Skeletal muscle satellite cell (primary cell): ENCODE measurements at regions not wholly inside any gene's neighbourhood (a gene's known extent, or its start where the extent isn't known, plus 50 kb on each side); places are given as distances from the start of the nearest gene placed in this dataset.

Experiments used
- H3K27me3 ChIP-seq: 2 replicates; pipeline ENCODE4 v1.7.0; 2013; ENCODE audit warnings: low read length; ENCODE audit not compliant: control insufficient read depth, insufficient read depth
- H3K36me3 ChIP-seq: 2 replicates; pipeline ENCODE4 v1.7.0; 2013; ENCODE audit warnings: mild to moderate bottlenecking, control low read depth, low read length; ENCODE audit not compliant: insufficient read depth
- H3K4me1 ChIP-seq: 2 replicates; pipeline ENCODE4 v1.7.0; 2013; ENCODE audit warnings: low read length; ENCODE audit not compliant: control insufficient read depth, insufficient read depth
- H3K4me2 ChIP-seq: 2 replicates; pipeline ENCODE4 v1.7.0; 2013; ENCODE audit warnings: mild to moderate bottlenecking, low read length
- H3K4me3 ChIP-seq: 2 replicates; pipeline ENCODE4 v1.7.0; 2013; ENCODE audit warnings: low read length
- H3K9ac ChIP-seq: 2 replicates; pipeline ENCODE4 v1.7.0; 2013; ENCODE audit warnings: mild to moderate bottlenecking, low read depth, low read length, moderate library complexity
- H3K9me3 ChIP-seq: replicated peaks from 2 replicates; pipeline ENCODE4 v1.7.0; 2013; ENCODE audit warnings: mild to moderate bottlenecking, control low read depth, low read length

GRCh38 chr18:27428716-27429475 is 243.8 kb upstream of the CHST9 start:
- Histone ChIP-seq H3K4me2 (no peak overlapping the region), H3K4me1 (no peaks in the 10 kb centered on the region), H3K9me3 (no peaks in the 10 kb centered on the region), H3K36me3 (no peaks in the 10 kb centered on the region), H3K9ac (no peak overlapping the region), H3K4me3 (no peak overlapping the region), H3K27me3 (peaks cover 3% of the 10 kb centered on the region)

DNA sequence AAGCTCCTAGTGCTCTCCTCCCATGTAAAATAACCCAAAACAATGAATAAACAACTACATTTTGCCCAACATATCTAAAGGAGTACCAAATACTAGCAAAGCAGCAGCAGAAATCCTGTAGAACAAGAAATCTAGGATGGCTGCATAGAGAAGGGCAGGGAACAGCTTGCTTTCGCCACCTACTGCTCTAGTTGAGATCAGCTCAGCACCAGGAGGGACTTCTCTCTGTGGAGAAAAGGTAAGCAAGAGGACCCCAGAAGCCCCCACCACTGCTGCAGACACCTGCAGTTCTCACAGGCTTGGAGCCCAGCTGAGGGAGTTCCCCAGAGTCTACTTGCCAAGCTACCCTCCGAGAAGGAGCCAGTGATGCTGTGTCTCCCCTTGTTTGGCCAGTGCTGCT is 243.0 kb upstream of the CHST9 start:
- no peak overlapping the region for H3K4me3 ChIP-seq
- H3K9ac ChIP-seq, result no peak overlapping the region
- no peaks in the 10 kb centered on the region for H3K9me3 ChIP-seq
- H3K27me3 ChIP-seq, result peaks cover 3% of the 10 kb centered on the region
- no peak overlapping the region for H3K4me2 ChIP-seq
- H3K4me1 ChIP-seq, result no peaks in the 10 kb centered on the region
- no peaks in the 10 kb centered on the region for H3K36me3 ChIP-seq

DNA sequence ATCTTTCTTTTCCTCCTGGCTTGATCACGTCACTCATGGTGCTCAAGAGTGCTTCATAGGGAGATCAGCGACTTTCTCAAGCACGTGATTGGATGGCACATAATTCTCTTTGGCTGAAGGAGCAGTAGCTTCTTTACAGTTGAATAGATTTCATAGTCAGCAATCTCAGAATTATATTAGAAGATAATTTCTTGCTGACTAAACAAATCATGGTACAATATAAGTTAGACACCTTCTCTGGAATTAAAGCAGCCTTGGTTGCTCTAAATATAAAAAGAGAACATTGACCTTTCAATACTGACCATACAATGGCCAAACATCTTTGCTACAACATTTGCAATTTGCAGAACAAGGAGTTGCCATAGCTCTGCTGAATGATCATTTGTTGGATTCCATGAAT is 238.5 kb upstream of the CHST9 start:
- Histone ChIP-seq H3K4me3 (no peak overlapping the region), H3K36me3 (no peaks in the 10 kb centered on the region), H3K9me3 (no peaks in the 10 kb centered on the region), H3K9ac (no peak overlapping the region), H3K4me1 (no peaks in the 10 kb centered on the region), H3K4me2 (no peak overlapping the region), H3K27me3 (no peaks in the 10 kb centered on the region)

GRCh38 chr18:27419646-27420045 is 234.5 kb upstream of the CHST9 start:
- Histone ChIP-seq H3K4me1 (no peaks in the 10 kb centered on the region), H3K27me3 (no peaks in the 10 kb centered on the region), H3K4me3 (no peak overlapping the region), H3K4me2 (no peak overlapping the region), H3K9me3 (no peaks in the 10 kb centered on the region), H3K36me3 (no peaks in the 10 kb centered on the region), H3K9ac (no peak overlapping the region)

DNA sequence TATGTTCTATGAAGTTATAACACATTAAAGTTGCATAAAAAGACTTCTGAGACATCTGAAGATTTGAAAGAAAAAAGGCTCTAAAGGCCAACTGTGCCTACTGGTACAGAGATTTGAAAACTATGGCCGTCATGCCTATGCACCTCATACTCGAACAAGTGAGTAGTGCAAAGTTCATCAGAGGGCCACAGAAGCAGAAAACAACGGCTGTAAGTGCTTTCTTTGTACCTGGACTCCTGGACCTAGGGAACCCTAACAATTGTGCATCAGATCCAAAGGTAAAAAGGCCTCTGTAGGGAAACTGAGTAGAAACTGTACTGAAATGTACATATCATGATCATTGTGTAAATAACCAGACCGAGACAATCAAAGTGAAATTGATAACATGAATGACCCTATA is 230.4 kb upstream of the CHST9 start:
- Histone ChIP-seq H3K4me3 (no peak overlapping the region), H3K36me3 (no peaks in the 10 kb centered on the region), H3K9me3 (no peaks in the 10 kb centered on the region), H3K4me1 (peaks cover 16% of the 10 kb centered on the region), H3K27me3 (no peaks in the 10 kb centered on the region), H3K4me2 (no peak overlapping the region), H3K9ac (no peak overlapping the region)

DNA sequence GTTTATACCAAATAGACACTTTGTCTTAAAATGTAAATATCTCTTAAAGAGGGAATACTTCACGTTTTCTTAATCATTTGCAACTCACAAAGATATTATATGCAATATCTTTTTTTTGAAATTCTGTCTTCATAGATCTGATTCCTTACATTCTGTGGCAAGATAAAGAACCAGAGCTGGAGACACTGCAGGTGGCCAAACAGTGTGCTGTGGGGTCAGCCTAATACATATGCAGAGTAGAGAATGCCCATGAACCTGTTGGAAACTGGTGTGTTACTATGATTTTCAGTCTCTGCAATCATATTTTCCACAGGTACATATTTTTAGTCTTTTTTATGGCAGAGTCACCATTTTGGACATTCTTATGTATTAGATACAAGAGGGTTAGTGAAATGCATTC is 229.6 kb upstream of the CHST9 start:
- Histone ChIP-seq H3K4me2 (no peak overlapping the region), H3K9me3 (no peaks in the 10 kb centered on the region), H3K27me3 (no peaks in the 10 kb centered on the region), H3K4me1 (peaks cover 16% of the 10 kb centered on the region), H3K9ac (no peak overlapping the region), H3K36me3 (no peaks in the 10 kb centered on the region), H3K4me3 (no peak overlapping the region)

GRCh38 chr18:27413495-27414401 is 228.6 kb upstream of the CHST9 start:
- H3K4me3 ChIP-seq, result no peak overlapping the region
- peak overlapping the region; percentile 51 for H3K9ac ChIP-seq

DNA sequence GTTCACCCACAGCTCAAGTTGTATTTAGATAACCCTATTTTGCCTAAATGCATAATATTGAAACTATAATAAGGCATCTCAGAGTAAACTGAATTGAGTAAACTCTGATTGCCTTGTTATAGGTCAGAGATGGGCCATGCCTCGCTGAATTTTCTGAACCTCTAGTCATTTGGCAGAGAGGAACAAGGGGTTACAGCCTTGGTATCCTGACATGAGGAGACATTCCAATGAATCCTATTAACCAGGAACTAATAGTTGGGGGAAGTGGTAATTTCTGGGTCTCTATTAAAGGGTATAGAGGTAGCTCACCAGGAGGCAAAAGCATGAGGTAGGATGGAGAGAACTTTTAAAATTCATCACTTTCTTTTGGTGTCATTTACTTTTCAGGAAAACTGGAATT is 227.4 kb upstream of the CHST9 start:
- Histone ChIP-seq H3K9ac (no peak overlapping the region), H3K4me1 (peaks cover 16% of the 10 kb centered on the region), H3K4me3 (no peak overlapping the region), H3K27me3 (no peaks in the 10 kb centered on the region), H3K9me3 (no peaks in the 10 kb centered on the region), H3K4me2 (no peak overlapping the region), H3K36me3 (no peaks in the 10 kb centered on the region)

More at GRCh38 chr18:27413495-27414401, 228.6 kb upstream of the CHST9 start:
- Histone ChIP-seq H3K9me3 (no peaks in the 10 kb centered on the region), H3K4me1 (peaks cover 16% of the 10 kb centered on the region), H3K27me3 (no peaks in the 10 kb centered on the region), H3K4me2 (peak overlapping the region; percentile 58), H3K36me3 (no peaks in the 10 kb centered on the region)

GRCh38 chr18:27411911-27412310 is 226.8 kb upstream of the CHST9 start:
- Histone ChIP-seq H3K9me3 (no peaks in the 10 kb centered on the region), H3K9ac (no peak overlapping the region), H3K4me1 (peaks cover 16% of the 10 kb centered on the region), H3K4me2 (no peak overlapping the region), H3K27me3 (no peaks in the 10 kb centered on the region), H3K36me3 (no peaks in the 10 kb centered on the region), H3K4me3 (no peak overlapping the region)

DNA sequence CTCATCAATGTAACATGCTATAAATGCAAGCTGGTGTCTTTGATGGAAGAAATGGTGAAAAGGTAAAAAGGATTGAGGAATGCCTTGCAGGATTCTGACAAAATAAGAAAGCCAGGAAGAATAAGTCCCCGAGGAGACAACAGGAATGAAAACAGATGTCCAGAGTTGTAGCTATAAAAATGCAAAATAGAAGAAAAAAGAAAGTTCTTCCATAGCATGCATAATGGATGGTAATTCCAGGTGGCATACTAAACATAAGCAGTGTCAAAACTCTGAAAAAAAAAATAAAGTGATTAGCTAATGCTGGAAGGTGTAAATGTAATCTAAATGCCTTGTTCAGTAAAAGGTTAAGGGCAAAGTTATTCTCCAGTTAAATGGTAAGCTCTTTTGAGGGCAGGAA is 225.9 kb upstream of the CHST9 start:
- no peak overlapping the region for H3K4me2 ChIP-seq
- no peaks in the 10 kb centered on the region for H3K9me3 ChIP-seq
- H3K9ac ChIP-seq, result no peak overlapping the region
- H3K27me3 ChIP-seq, result no peaks in the 10 kb centered on the region
- peaks cover 16% of the 10 kb centered on the region for H3K4me1 ChIP-seq
- H3K36me3 ChIP-seq, result no peaks in the 10 kb centered on the region
- H3K4me3 ChIP-seq, result no peak overlapping the region

GRCh38 chr18:27404855-27405254 is 219.7 kb upstream of the CHST9 start:
- Histone ChIP-seq H3K36me3 (no peaks in the 10 kb centered on the region), H3K4me1 (no peaks in the 10 kb centered on the region), H3K27me3 (no peaks in the 10 kb centered on the region), H3K4me2 (no peak overlapping the region), H3K9me3 (no peaks in the 10 kb centered on the region), H3K4me3 (no peak overlapping the region), H3K9ac (no peak overlapping the region)
